ENCODE measurements at regions not wholly inside any gene's neighbourhood (a gene's known extent, or its start where the extent isn't known, plus 50 kb on each side); places are given as distances from the start of the nearest gene placed in this dataset.
"Not testable (repeated sequence)": the region's sequence is repeated elsewhere in the genome, so short reads cannot be mapped to it uniquely, and the experiment has no call there.

DNA sequence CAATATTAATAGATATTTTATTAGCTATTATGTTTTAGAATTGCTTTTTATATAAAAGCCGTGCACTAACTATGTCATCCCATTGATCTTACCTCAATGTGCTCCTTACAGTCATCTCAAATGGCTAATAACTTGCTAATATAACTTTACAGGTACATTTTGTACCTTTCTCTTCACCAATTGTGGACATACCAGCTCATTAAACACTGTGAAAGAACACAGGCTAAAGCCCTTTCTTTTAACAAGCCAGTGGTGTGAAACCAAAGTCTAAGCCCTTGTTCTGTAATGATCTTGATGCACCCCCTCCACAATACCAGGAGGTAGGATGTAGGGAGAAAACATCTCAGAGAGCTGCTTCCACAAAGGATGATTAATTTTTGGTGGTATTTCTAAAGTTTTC is 675.3 kb upstream of the USP15 start:
- Histone ChIP-seq H3K4me3 (replicated peaks in 1 of 3; ENCODE audit: low read depth in 2 of 3, low read length in 3 of 3) (no peak overlapping the region), H4K20me1 (ENCODE audit: insufficient read depth, low read length) (no peaks in the 10 kb centered on the region), H3K4me1 (ENCODE audit: control insufficient read depth in 1 of 2, insufficient read depth in 2 of 2, low read length in 2 of 2) (no peaks in the 10 kb centered on the region), H3K36me3 (replicated peaks in 1 of 2; ENCODE audit: control insufficient read depth in 1 of 2, insufficient read depth in 2 of 2, low read length in 2 of 2) (no peaks in the 10 kb centered on the region), H2AFZ (ENCODE audit: insufficient read depth, low read depth, low read length, poor library complexity, severe bottlenecking) (no peak overlapping the region), H3K27me3 (ENCODE audit: control insufficient read depth in 2 of 2, insufficient read depth in 2 of 2, low read length in 2 of 2) (no peaks in the 10 kb centered on the region), H3K9me3 (replicated peaks in 1 of 2; ENCODE audit: control insufficient read depth in 1 of 2, insufficient read depth in 1 of 2, low read length in 2 of 2) (peaks cover 6 to 22% of the 10 kb centered on the region in 2 donors), H3K27ac (ENCODE audit: low read depth in 1 of 2, low read length in 2 of 2) (no peak overlapping the region), H3K9ac (ENCODE audit: insufficient read depth, low read length, poor library complexity, severe bottlenecking) (no peak overlapping the region), H3K4me2 (replicated peaks; ENCODE audit: extremely low read depth, low read length, poor library complexity, severe bottlenecking) (no peak overlapping the region), H3K79me2 (ENCODE audit: insufficient read depth, low read length) (no peaks in the 10 kb centered on the region)
- no peak for DNase-seq
- Mint-ChIP-seq H3K27ac (no peak overlapping the region), H3K27me3 (ENCODE audit: low read depth in 3 of 3) (peaks cover 0 to 1% (median 1%) of the 10 kb centered on the region in 3 donors), H3K9me3 (peaks cover 22 to 41% (median 31%) of the 10 kb centered on the region in 7 donors), H3K36me3 (no peaks in the 10 kb centered on the region), H3K4me1 (no peaks in the 10 kb centered on the region), H3K4me3 (no peak overlapping the region)
- intact Hi-C loops (cut with micrococcal nuclease) = no loop called here
- WGBS (ENCODE audit: insufficient coverage) = no CpG with 5 or more reads among the region's 1 CpG
- TF ChIP-seq, protein P1, sequence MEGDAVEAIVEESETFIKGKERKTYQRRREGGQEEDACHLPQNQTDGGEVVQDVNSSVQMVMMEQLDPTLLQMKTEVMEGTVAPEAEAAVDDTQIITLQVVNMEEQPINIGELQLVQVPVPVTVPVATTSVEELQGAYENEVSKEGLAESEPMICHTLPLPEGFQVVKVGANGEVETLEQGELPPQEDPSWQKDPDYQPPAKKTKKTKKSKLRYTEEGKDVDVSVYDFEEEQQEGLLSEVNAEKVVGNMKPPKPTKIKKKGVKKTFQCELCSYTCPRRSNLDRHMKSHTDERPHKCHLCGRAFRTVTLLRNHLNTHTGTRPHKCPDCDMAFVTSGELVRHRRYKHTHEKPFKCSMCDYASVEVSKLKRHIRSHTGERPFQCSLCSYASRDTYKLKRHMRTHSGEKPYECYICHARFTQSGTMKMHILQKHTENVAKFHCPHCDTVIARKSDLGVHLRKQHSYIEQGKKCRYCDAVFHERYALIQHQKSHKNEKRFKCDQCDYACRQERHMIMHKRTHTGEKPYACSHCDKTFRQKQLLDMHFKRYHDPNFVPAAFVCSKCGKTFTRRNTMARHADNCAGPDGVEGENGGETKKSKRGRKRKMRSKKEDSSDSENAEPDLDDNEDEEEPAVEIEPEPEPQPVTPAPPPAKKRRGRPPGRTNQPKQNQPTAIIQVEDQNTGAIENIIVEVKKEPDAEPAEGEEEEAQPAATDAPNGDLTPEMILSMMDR (IDR thresholded peaks at IDR 0.05) = no peak

DNA sequence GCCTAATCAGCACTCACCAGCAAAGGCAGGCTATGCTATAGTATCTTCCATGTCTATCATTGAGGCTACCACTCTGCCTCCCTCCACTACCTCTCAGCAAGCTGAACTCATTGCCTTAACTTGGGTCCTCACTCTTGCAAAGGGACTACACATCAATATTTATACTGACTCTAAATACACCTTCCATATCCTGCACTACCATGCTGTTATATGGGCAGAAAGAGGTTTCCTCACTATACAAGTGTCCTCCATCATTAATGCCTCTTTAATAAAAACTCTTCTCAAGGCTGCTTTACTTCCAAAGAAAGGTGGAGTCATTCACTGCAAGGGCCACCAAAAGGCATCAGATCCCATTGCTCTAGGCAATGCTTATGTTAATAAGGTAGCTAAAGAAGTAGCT is 669.3 kb upstream of the USP15 start:
- H3K9ac ChIP-seq (ENCODE audit: insufficient read depth, low read length, poor library complexity, severe bottlenecking); H4K20me1 ChIP-seq (ENCODE audit: insufficient read depth, low read length); H3K36me3 Mint-ChIP-seq; DNase-seq; H2AFZ ChIP-seq (ENCODE audit: insufficient read depth, low read depth, low read length, poor library complexity, severe bottlenecking); H3K4me1 ChIP-seq (ENCODE audit: control insufficient read depth in 1 of 2, insufficient read depth in 2 of 2, low read length in 2 of 2); H3K27me3 Mint-ChIP-seq (ENCODE audit: low read depth in 3 of 3); H3K27me3 ChIP-seq (ENCODE audit: control insufficient read depth in 2 of 2, insufficient read depth in 2 of 2, low read length in 2 of 2); H3K27ac Mint-ChIP-seq; H3K4me3 ChIP-seq (replicated peaks in 1 of 3; ENCODE audit: low read depth in 2 of 3, low read length in 3 of 3); H3K79me2 ChIP-seq (ENCODE audit: insufficient read depth, low read length); H3K36me3 ChIP-seq (replicated peaks in 1 of 2; ENCODE audit: control insufficient read depth in 1 of 2, insufficient read depth in 2 of 2, low read length in 2 of 2); H3K4me1 Mint-ChIP-seq; H3K4me2 ChIP-seq (replicated peaks; ENCODE audit: extremely low read depth, low read length, poor library complexity, severe bottlenecking); H3K4me3 Mint-ChIP-seq; H3K27ac ChIP-seq (ENCODE audit: low read depth in 1 of 2, low read length in 2 of 2); intact Hi-C loops (cut with micrococcal nuclease): not testable (repeated sequence)
- peaks cover 35 to 44% of the 10 kb centered on the region in 2 donors for H3K9me3 ChIP-seq (replicated peaks in 1 of 2; ENCODE audit: control insufficient read depth in 1 of 2, insufficient read depth in 1 of 2, low read length in 2 of 2)
- H3K9me3 Mint-ChIP-seq = peaks cover 36 to 59% (median 52%) of the 10 kb centered on the region in 7 donors

Measured in CD14-positive monocyte (primary cell).